MM.1S (cell line): ENCODE measurements at regions not wholly inside any gene's neighbourhood (a gene's known extent, or its start where the extent isn't known, plus 50 kb on each side); places are given as distances from the start of the nearest gene placed in this dataset.

Experiments
- DNase-seq: peaks from one replicate; pipeline ENCODE4 v3.0.0-alpha.2; 2015
- H2AFZ ChIP-seq: fragments of 300-600 bp; sonication (generic); 2 replicates; pipeline ENCODE4 v1.6.0; 2016; ENCODE audit warnings: antibody characterized with exemption, low read length
- H3F3A ChIP-seq: fragments of 300-600 bp; sonication (generic); 2 replicates; pipeline ENCODE4 v1.6.1; 2016; ENCODE audit warnings: mild to moderate bottlenecking, antibody characterized with exemption, low read length, moderate library complexity, mixed read lengths; ENCODE audit not compliant: insufficient read depth
- H3K27ac ChIP-seq: fragments of 300-600 bp; sonication (generic); 2 replicates; pipeline ENCODE4 v1.5.1; 2016; ENCODE audit warnings: mild to moderate bottlenecking, low read length
- H3K27me3 ChIP-seq: fragments of 300-600 bp; sonication (generic); replicated peaks from 2 replicates; pipeline ENCODE4 v1.6.0; 2016; ENCODE audit warnings: low read length; ENCODE audit not compliant: insufficient read depth
- H3K36me3 ChIP-seq: fragments of 300-600 bp; sonication (generic); replicated peaks from 2 replicates; pipeline ENCODE4 v1.6.1; 2016; ENCODE audit warnings: mild to moderate bottlenecking, low read length, mixed read lengths; ENCODE audit not compliant: insufficient read depth
- H3K4me1 ChIP-seq: fragments of 300-600 bp; sonication (generic); 2 replicates; pipeline ENCODE4 v1.6.1; 2016; ENCODE audit warnings: low read length, mixed read lengths
- H3K4me2 ChIP-seq: fragments of 300-600 bp; sonication (generic); 2 replicates; pipeline ENCODE4 v1.6.0; 2016; ENCODE audit warnings: low read depth, low read length
- H3K4me3 ChIP-seq: fragments of 300-600 bp; sonication (generic); 2 replicates; pipeline ENCODE4 v1.5.1; 2016; ENCODE audit warnings: low read length, mixed read lengths
- H3K79me2 ChIP-seq: fragments of 300-600 bp; sonication (generic); 2 replicates; pipeline ENCODE4 v1.6.1; 2016; ENCODE audit warnings: mixed run types, low read length, mixed read lengths
- H3K9ac ChIP-seq: fragments of 300-600 bp; sonication (generic); 2 replicates; pipeline ENCODE4 v1.6.1; 2016; ENCODE audit warnings: low read length, mixed read lengths
- H3K9me2 ChIP-seq: fragments of 300-600 bp; sonication (generic); replicated peaks from 2 replicates; pipeline ENCODE4 v1.6.1; 2016; ENCODE audit warnings: mild to moderate bottlenecking, low read length, mixed read lengths; ENCODE audit not compliant: insufficient read depth
- H3K9me3 ChIP-seq: fragments of 300-600 bp; sonication (generic); replicated peaks from 2 replicates; pipeline ENCODE4 v1.6.1; 2016; ENCODE audit warnings: mild to moderate bottlenecking, low read length, mixed read lengths; ENCODE audit not compliant: insufficient read depth
- H4K20me1 ChIP-seq: fragments of 300-600 bp; sonication (generic); 2 replicates; pipeline ENCODE4 v1.6.1; 2016; ENCODE audit warnings: mild to moderate bottlenecking, low read length, moderate library complexity, mixed read lengths; ENCODE audit not compliant: insufficient read depth
- EZH2 ChIP-seq: fragments of 300-600 bp; sonication (generic); optimal IDR thresholded peaks from 2 replicates; pipeline ENCODE3; 2017; ENCODE audit warnings: low read depth, mild to moderate bottlenecking, antibody characterized with exemption, low read length, mixed read lengths
- EZH2phosphoT487 ChIP-seq: fragments of 300-600 bp; sonication (generic); IDR thresholded peaks from 2 replicates; pipeline ENCODE4 v1.6.1; 2018; ENCODE audit warnings: antibody characterized with exemption, low read length
- TF ChIP-seq, protein P1 (sequence below): fragments of 300-600 bp; sonication (generic); IDR thresholded peaks from 2 replicates; pipeline ENCODE4 v1.5.1; 2016; ENCODE audit warnings: antibody characterized with exemption, low read length, mixed read lengths

DNA sequence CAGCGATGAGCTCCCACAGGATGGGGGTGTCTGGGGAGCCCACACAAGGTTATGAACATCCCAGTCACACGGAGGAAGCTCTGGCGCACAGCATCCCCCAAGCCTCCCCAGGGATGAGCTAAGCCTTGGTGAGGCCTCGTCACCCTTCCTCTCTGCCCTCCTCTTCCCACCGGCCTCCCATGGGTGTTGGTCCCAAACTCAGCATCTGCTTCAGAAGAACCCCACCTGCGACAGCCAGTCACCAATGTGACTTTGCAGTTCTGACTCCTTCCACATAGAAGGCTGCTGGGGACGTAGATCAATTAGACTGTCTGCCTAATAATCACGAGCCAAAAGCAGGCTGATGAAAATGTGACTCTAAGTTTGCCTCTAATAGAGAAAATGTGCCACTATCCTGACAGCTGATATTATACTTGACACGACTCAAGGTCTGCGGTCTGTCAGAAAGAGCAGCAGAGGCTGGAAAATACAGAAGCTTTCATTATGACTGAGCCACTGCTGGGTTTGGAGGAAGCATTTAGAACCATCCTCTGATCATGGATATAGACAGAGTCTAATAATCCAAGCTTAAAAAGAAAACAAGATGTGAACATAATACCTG is 116.0 kb upstream of the PFKP start:
- no peak overlapping the region for H3K9ac ChIP-seq
- no peak overlapping the region for H3K4me2 ChIP-seq
- no peak for DNase-seq

DNA sequence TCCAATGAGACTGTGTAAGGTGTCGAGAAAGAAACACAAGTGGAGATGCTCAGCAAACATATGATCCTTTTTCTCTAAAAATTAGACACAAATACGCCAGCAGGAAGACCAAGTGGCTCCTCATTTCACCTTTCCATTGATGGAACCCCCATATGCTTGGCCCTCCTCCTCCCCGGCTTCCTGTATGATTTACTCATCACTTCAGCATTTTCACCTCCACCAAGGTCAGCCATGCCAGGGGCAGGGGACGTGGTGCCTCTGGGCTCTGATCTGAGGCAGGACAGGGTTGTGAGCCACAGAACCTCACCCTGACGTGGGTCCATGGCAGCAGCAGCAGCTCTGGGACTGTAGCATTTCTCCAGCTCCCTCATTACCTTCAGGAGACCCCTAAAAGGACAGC is 116.8 kb upstream of the PFKP start:
- Histone ChIP-seq H3K27ac (no peak overlapping the region), H3K36me3 (no peaks in the 10 kb centered on the region), H3K79me2 (no peaks in the 10 kb centered on the region), H3K4me1 (no peaks in the 10 kb centered on the region), H3K9ac (no peak overlapping the region), H3K4me2 (no peak overlapping the region), H4K20me1 (no peaks in the 10 kb centered on the region), H3K9me2 (no peaks in the 10 kb centered on the region), H2AFZ (no peak overlapping the region), H3K9me3 (no peaks in the 10 kb centered on the region), H3F3A (no peaks in the 10 kb centered on the region), H3K27me3 (no peaks in the 10 kb centered on the region), H3K4me3 (no peak overlapping the region)
- DNase-seq, result no peak
- TF ChIP-seq EZH2phosphoT487, result no peak
- TF ChIP-seq, protein P1, sequence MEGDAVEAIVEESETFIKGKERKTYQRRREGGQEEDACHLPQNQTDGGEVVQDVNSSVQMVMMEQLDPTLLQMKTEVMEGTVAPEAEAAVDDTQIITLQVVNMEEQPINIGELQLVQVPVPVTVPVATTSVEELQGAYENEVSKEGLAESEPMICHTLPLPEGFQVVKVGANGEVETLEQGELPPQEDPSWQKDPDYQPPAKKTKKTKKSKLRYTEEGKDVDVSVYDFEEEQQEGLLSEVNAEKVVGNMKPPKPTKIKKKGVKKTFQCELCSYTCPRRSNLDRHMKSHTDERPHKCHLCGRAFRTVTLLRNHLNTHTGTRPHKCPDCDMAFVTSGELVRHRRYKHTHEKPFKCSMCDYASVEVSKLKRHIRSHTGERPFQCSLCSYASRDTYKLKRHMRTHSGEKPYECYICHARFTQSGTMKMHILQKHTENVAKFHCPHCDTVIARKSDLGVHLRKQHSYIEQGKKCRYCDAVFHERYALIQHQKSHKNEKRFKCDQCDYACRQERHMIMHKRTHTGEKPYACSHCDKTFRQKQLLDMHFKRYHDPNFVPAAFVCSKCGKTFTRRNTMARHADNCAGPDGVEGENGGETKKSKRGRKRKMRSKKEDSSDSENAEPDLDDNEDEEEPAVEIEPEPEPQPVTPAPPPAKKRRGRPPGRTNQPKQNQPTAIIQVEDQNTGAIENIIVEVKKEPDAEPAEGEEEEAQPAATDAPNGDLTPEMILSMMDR, result no peak
- no peak for TF ChIP-seq EZH2

More for the DNA sequence above, 116.0 kb upstream of the PFKP start:
- Histone ChIP-seq H4K20me1 (no peaks in the 10 kb centered on the region), H3K79me2 (no peaks in the 10 kb centered on the region), H3F3A (no peaks in the 10 kb centered on the region), H2AFZ (no peak overlapping the region), H3K9me2 (no peaks in the 10 kb centered on the region), H3K27ac (no peak overlapping the region), H3K9me3 (no peaks in the 10 kb centered on the region), H3K27me3 (no peaks in the 10 kb centered on the region), H3K4me1 (no peaks in the 10 kb centered on the region), H3K4me3 (no peak overlapping the region), H3K36me3 (no peaks in the 10 kb centered on the region)
- TF ChIP-seq EZH2phosphoT487 (no peak), EZH2 (no peak)
- TF ChIP-seq, protein P1, result no peak

DNA sequence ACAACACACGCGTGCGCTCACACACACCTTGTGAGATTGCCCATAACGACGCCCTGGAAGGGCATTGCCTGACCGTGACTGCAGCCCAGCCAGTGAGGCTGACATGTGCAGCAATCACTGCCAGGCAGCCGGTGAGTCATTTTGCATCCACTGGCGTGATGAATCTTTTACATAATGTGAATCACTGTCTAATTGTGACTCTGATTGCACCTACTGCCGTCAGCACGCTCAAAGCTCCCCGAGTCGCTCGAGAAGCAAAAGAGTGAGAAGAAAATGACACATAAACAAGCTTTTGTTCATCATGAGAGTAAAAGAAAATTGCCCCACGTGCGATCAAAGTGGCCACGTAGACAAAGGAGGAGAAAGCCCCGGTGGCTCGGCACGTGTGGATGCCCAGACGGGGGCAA is 117.4 kb upstream of the PFKP start:
- H2AFZ ChIP-seq, result no peak overlapping the region
- H3K4me2 ChIP-seq, result no peak overlapping the region
- no peak for DNase-seq
- no peak overlapping the region for H3K4me3 ChIP-seq
- H4K20me1 ChIP-seq, result no peaks in the 10 kb centered on the region
- H3K79me2 ChIP-seq, result no peaks in the 10 kb centered on the region
- no peak overlapping the region for H3K27ac ChIP-seq
- H3K9me2 ChIP-seq, result no peaks in the 10 kb centered on the region
- H3F3A ChIP-seq, result no peaks in the 10 kb centered on the region
- no peaks in the 10 kb centered on the region for H3K36me3 ChIP-seq
- TF ChIP-seq EZH2phosphoT487, result no peak
- TF ChIP-seq, protein P1, result no peak
- TF ChIP-seq EZH2, result no peak
- H3K27me3 ChIP-seq, result no peaks in the 10 kb centered on the region
- H3K4me1 ChIP-seq, result no peaks in the 10 kb centered on the region
- no peak overlapping the region for H3K9ac ChIP-seq
- no peaks in the 10 kb centered on the region for H3K9me3 ChIP-seq
